GM19397 (cell line): ENCODE measurements at regions not wholly inside any gene's neighbourhood (a gene's known extent, or its start where the extent isn't known, plus 50 kb on each side); places are given as distances from the start of the nearest gene placed in this dataset.

ENCODE experiments used
- ATAC-seq: cut with Tn5 transposase; IDR thresholded peaks from one replicate; pipeline ENCODE4 v1.9.1; 2021; ENCODE audit warnings: mild to moderate bottlenecking, moderate library complexity; ENCODE audit not compliant: unreplicated experiment

- ATAC-seq = no peak
Observed at GRCh38 chr4:35963974-35964515, 280.3 kb downstream of the ARAP2 start.

- ATAC-seq = peak; percentile 56
Observed at GRCh38 chr4:35965300-35965699, 279.0 kb downstream of the ARAP2 start.

- no peak for ATAC-seq
Observed at GRCh38 chr4:35966566-35966965, 277.7 kb downstream of the ARAP2 start.

- ATAC-seq = peak; percentile 40
Observed at GRCh38 chr4:35970366-35970960, 273.9 kb downstream of the ARAP2 start.

GRCh38 chr4:35972814-35973213 is 271.5 kb downstream of the ARAP2 start:
- ATAC-seq = no peak

GRCh38 chr4:35975617-35976355 is 268.5 kb downstream of the ARAP2 start:
- no peak for ATAC-seq

- ATAC-seq = no peak
Observed at GRCh38 chr4:35978551-35978950, 265.8 kb downstream of the ARAP2 start.

- ATAC-seq = no peak
Observed at GRCh38 chr4:35982318-35982717, 262.0 kb downstream of the ARAP2 start.

- ATAC-seq = no peak
Observed at GRCh38 chr4:35986537-35986936, 257.8 kb downstream of the ARAP2 start.

- no peak for ATAC-seq
Observed at GRCh38 chr4:35993606-35994005, 250.7 kb downstream of the ARAP2 start.

- ATAC-seq = no peak
Observed at GRCh38 chr4:36000941-36001557, 243.3 kb downstream of the ARAP2 start.

- no peak for ATAC-seq
Observed at GRCh38 chr4:36003051-36003450, 241.3 kb downstream of the ARAP2 start.

- no peak for ATAC-seq
Observed at GRCh38 chr4:36004204-36004851, 240.0 kb downstream of the ARAP2 start.

- ATAC-seq = no peak
Observed at GRCh38 chr4:36006226-36006625, 238.1 kb downstream of the ARAP2 start.

- no peak for ATAC-seq
Observed at GRCh38 chr4:36010397-36010929, 233.9 kb downstream of the ARAP2 start.

GRCh38 chr4:36011381-36011780 is 232.9 kb downstream of the ARAP2 start:
- no peak for ATAC-seq

GRCh38 chr4:36012503-36012902 is 231.8 kb downstream of the ARAP2 start:
- ATAC-seq = no peak

GRCh38 chr4:36013206-36013605 is 231.1 kb downstream of the ARAP2 start:
- ATAC-seq = no peak
